ENCODE measurements at regions not wholly inside any gene's neighbourhood (a gene's known extent, or its start where the extent isn't known, plus 50 kb on each side); places are given as distances from the start of the nearest gene placed in this dataset.

GRCh38 chr2:111634050-111634794 is 249.8 kb downstream of the ANAPC1 start:
- Histone ChIP-seq H3K9me3 (no peaks in the 10 kb centered on the region), H3K4me3 (no peak overlapping the region), H3K4me1 (no peaks in the 10 kb centered on the region), H3K36me3 (no peaks in the 10 kb centered on the region), H3K27me3 (no peaks in the 10 kb centered on the region), H3K27ac (no peak overlapping the region)
- no peak for DNase-seq
- intact Hi-C loops (cut with DNase I) = no loop called here
- ATAC-seq = no peak
- no peak for TF ChIP-seq CTCF (IDR thresholded peaks at IDR 0.05)

- H3K27me3 ChIP-seq = no peaks in the 10 kb centered on the region
- no peaks in the 10 kb centered on the region for H3K4me1 ChIP-seq
- no peaks in the 10 kb centered on the region for H3K36me3 ChIP-seq
- no peak overlapping the region for H3K27ac ChIP-seq
- TF ChIP-seq CTCF (IDR thresholded peaks at IDR 0.05) = no peak
- H3K4me3 ChIP-seq = no peak overlapping the region
- ATAC-seq (no peak), DNase-seq (no peak)
- intact Hi-C loops (cut with DNase I) = no loop called here
- no peaks in the 10 kb centered on the region for H3K9me3 ChIP-seq
Measured at GRCh38 chr2:111634995-111635538, 248.9 kb downstream of the ANAPC1 start.

- H3K27ac ChIP-seq = no peak overlapping the region
Measured at GRCh38 chr2:111636905-111637304, 247.1 kb downstream of the ANAPC1 start.

GRCh38 chr2:111638274-111638877 is 245.6 kb downstream of the ANAPC1 start:
- intact Hi-C loops (cut with DNase I) = no loop called here
- H3K36me3 ChIP-seq = no peaks in the 10 kb centered on the region
- ATAC-seq (no peak), DNase-seq (no peak)
- H3K27ac ChIP-seq = no peak overlapping the region
- no peaks in the 10 kb centered on the region for H3K9me3 ChIP-seq
- no peak for TF ChIP-seq CTCF (IDR thresholded peaks at IDR 0.05)
- no peaks in the 10 kb centered on the region for H3K27me3 ChIP-seq
- no peak overlapping the region for H3K4me3 ChIP-seq
- H3K4me1 ChIP-seq = no peaks in the 10 kb centered on the region

More at GRCh38 chr2:111636905-111637304, 247.1 kb downstream of the ANAPC1 start:
- Histone ChIP-seq H3K4me1 (no peaks in the 10 kb centered on the region), H3K27me3 (no peaks in the 10 kb centered on the region), H3K36me3 (no peaks in the 10 kb centered on the region), H3K9me3 (no peaks in the 10 kb centered on the region), H3K4me3 (no peak overlapping the region)
- DNase-seq (no peak), ATAC-seq (no peak)
- TF ChIP-seq CTCF (IDR thresholded peaks at IDR 0.05) = no peak
- intact Hi-C loops (cut with DNase I) = no loop called here

GRCh38 chr2:111640480-111640879 is 243.5 kb downstream of the ANAPC1 start:
- Histone ChIP-seq H3K36me3 (no peaks in the 10 kb centered on the region), H3K9me3 (no peaks in the 10 kb centered on the region), H3K4me3 (no peak overlapping the region), H3K4me1 (no peaks in the 10 kb centered on the region), H3K27ac (no peak overlapping the region), H3K27me3 (no peaks in the 10 kb centered on the region)
- no peak for ATAC-seq
- no peak for TF ChIP-seq CTCF (IDR thresholded peaks at IDR 0.05)
- no peak for DNase-seq
- intact Hi-C loops (cut with DNase I) = no loop called here

Data from upper lobe of right lung (tissue), 1 donor.